Neutrophil (primary cell): ENCODE measurements at regions not wholly inside any gene's neighbourhood (a gene's known extent, or its start where the extent isn't known, plus 50 kb on each side); places are given as distances from the start of the nearest gene placed in this dataset.

ENCODE experiments used
- H3K27ac ChIP-seq: fragments of 200-600 bp; sonication (generic); 2 replicates; pipeline ENCODE4 v1.5.1; 2016; ENCODE audit warnings: mild to moderate bottlenecking, moderate library complexity
- H3K27me3 ChIP-seq: fragments of 200-600 bp; sonication (generic); 2 replicates; pipeline ENCODE4 v1.6.0; 2016; ENCODE audit warnings: mild to moderate bottlenecking
- H3K36me3 ChIP-seq: fragments of 200-600 bp; sonication (generic); 2 replicates; pipeline ENCODE4 v1.5.1; 2017
- H3K4me1 ChIP-seq, 2 experiments: fragments of 200-600 bp in 1 of 2; sonication (generic) in 1 of 2; 1 replicate in 1 of 2; 2 replicates in 1 of 2; pipeline versions ENCODE4 v1.5.1 to v1.6.1; 2013 to 2016; ENCODE audit warnings: low read depth in 1 of 2, low read length in 1 of 2, mild to moderate bottlenecking in 1 of 2, moderate library complexity in 1 of 2; ENCODE audit not compliant: control insufficient read depth in 1 of 2, insufficient read depth in 1 of 2
- H3K4me3 ChIP-seq, 2 experiments: fragments of 200-600 bp in 1 of 2; sonication (generic) in 1 of 2; 1 replicate in 1 of 2; 2 replicates in 1 of 2; pipeline ENCODE4 v1.5.1; 2013 to 2016; ENCODE audit warnings: low read depth in 1 of 2, low read length in 1 of 2, mild to moderate bottlenecking in 1 of 2, moderate library complexity in 1 of 2
- H3K9me3 ChIP-seq: fragments of 200-600 bp; sonication (generic); 2 replicates; pipeline ENCODE4 v1.5.1; 2016
- TF ChIP-seq, protein P1 (sequence below): fragments of 200-600 bp; sonication (generic); IDR thresholded peaks from 2 replicates; pipeline ENCODE4 v1.5.1; 2016; ENCODE audit warnings: antibody characterized with exemption

DNA sequence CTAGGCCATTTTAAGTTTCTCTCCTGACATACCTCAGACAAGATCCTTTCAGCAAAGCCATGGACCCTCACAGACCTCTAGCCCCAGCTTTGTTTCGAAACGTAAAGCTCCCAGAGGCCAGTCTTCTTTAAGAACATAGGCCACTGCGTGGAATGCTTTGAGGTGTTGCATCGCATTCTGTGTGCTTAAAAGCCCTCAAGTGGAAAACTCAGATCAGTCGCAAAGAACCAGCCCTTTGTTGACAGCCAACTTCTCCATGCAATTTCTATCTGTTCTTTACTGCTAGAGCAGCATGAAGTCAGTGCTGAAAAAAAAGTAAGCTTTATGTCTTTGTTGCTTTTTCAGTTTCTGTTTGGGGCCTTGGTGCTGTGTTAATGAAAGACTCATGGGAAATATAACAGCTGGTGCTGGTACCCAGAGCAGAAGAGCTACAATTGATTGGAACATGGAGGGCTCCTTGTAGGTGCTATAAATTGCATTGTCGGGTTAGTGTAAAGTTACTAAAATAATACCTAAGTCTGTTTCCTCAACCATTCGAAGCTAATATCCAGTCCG lies 142.6 kb downstream of the MAP3K7 start:
- Histone ChIP-seq H3K9me3 (no peaks in the 10 kb centered on the region), H3K27me3 (peaks cover 7% of the 10 kb centered on the region), H3K4me1 (no peaks in the 10 kb centered on the region), H3K27ac (no peak overlapping the region), H3K4me3 (no peak overlapping the region), H3K36me3 (no peaks in the 10 kb centered on the region)
- TF ChIP-seq, protein P1, sequence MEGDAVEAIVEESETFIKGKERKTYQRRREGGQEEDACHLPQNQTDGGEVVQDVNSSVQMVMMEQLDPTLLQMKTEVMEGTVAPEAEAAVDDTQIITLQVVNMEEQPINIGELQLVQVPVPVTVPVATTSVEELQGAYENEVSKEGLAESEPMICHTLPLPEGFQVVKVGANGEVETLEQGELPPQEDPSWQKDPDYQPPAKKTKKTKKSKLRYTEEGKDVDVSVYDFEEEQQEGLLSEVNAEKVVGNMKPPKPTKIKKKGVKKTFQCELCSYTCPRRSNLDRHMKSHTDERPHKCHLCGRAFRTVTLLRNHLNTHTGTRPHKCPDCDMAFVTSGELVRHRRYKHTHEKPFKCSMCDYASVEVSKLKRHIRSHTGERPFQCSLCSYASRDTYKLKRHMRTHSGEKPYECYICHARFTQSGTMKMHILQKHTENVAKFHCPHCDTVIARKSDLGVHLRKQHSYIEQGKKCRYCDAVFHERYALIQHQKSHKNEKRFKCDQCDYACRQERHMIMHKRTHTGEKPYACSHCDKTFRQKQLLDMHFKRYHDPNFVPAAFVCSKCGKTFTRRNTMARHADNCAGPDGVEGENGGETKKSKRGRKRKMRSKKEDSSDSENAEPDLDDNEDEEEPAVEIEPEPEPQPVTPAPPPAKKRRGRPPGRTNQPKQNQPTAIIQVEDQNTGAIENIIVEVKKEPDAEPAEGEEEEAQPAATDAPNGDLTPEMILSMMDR, result no peak

DNA sequence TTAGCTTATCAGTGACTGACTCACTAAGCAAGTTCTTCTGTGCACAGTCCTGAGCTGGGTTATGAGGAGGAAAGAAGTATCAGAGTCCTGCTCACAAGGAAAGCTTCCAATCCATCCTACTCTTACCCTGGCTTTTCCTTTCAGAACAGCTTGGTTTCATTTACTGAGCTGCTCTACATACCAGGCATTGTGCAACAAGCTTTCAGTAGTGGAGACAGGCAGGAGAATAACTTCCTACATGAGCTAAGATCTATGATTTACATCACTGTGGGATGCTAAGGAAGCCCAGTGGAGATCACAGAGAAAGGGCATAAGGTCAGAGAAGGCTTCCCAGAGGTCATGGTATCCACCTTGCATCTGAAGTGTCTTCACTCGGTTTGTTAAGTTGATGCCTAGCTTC lies 144.5 kb downstream of the MAP3K7 start:
- TF ChIP-seq, protein P1, result no peak
- Histone ChIP-seq H3K4me3 (no peak overlapping the region), H3K4me1 (no peaks in the 10 kb centered on the region), H3K36me3 (no peaks in the 10 kb centered on the region), H3K27ac (no peak overlapping the region), H3K27me3 (peaks cover 7% of the 10 kb centered on the region), H3K9me3 (no peaks in the 10 kb centered on the region)

DNA sequence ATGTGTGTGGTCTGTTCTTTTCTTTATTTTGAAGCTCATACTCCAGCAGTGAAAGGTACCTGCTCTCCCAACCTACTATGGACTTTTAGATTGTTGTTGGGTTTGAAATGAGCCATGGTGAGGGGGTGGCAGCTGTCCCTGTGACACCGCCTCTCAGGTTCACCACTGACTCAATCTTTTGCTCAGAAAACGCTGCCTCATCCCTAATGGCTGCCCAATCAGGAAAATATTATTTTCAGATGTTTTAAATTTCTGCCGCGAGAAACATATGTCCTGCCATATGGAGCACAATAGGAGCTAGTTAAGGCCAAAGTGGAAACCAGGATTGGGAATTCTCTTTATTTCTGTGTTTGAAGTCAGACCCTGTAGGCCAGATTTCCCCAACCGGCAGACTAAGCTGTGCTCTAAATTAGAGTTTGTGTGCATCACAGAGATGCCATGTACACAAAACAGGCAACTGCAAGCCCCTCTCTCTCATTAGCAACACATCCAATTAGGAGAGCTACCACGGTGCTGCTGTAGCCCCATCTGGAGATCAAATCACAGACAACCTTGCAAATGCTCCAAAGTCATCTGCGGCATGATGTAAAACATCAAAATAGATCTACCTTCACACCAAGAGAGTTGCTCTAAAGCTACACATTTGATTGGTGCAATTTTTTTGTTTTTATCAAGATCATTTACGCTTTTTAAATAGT lies 144.1 kb upstream of the BACH2 start:
- no peaks in the 10 kb centered on the region for H3K36me3 ChIP-seq
- peaks cover 7% of the 10 kb centered on the region for H3K27me3 ChIP-seq
- H3K4me1 ChIP-seq, result no peaks in the 10 kb centered on the region
- TF ChIP-seq, protein P1, result no peak
- H3K27ac ChIP-seq, result no peak overlapping the region
- no peak overlapping the region for H3K4me3 ChIP-seq
- no peaks in the 10 kb centered on the region for H3K9me3 ChIP-seq

DNA sequence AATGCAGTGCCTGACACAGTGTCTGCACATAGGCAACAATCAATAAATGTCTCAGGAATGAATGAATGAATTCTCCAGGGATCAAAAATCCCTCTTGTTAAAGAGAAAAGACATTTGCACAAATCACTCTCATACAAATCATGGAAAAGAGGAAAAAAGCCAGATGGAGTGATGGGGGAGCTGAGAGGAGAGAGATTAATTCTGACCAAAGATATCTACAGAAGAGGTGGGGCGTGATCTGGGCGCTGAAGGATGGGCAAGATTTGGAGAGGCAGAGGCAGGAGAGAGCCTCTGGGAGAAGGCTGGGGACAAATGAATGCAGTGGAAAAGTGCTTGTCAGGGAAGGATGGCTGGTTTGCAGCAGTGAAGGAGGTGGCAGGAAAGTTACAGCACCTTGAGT lies 142.9 kb upstream of the BACH2 start:
- Histone ChIP-seq H3K36me3 (no peaks in the 10 kb centered on the region), H3K4me1 (no peaks in the 10 kb centered on the region), H3K4me3 (no peak overlapping the region), H3K27ac (no peak overlapping the region), H3K27me3 (peaks cover 7% of the 10 kb centered on the region), H3K9me3 (no peaks in the 10 kb centered on the region)
- TF ChIP-seq, protein P1, result no peak

DNA sequence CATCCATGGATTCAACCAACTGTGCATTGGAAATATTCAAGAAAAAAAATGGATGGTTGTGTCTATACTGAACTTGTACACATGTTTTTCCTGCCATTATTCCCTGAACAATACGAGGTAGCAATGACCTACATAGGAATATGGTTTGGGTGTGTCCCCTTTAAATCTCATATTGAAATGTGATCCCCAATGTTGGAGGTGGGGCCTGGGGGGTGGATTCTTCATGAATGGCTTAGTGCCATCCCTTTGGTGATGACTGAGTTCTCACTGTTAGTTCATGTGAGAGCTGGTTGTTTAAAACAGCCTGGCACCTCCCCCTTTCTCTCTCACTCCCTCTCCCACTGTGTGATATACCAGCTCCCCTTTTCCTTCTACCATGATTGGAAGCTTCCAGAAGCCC lies 139.8 kb upstream of the BACH2 start:
- Histone ChIP-seq H3K27ac (no peak overlapping the region), H3K4me1 (no peaks in the 10 kb centered on the region), H3K4me3 (no peak overlapping the region), H3K36me3 (no peaks in the 10 kb centered on the region), H3K27me3 (no peaks in the 10 kb centered on the region), H3K9me3 (no peaks in the 10 kb centered on the region)
- TF ChIP-seq, protein P1, result no peak
